HEK293 (cell line): ENCODE measurements at regions not wholly inside any gene's neighbourhood (a gene's known extent, or its start where the extent isn't known, plus 50 kb on each side); places are given as distances from the start of the nearest gene placed in this dataset.

ENCODE experiments used
- CTCF ChIA-PET: fragments of 350-600 bp; formaldehyde crosslinking; extraction: SDS; loops from one replicate; lab custom pipeline; 2021; ENCODE audit warnings: antibody characterized with exemption; lab: Yijun Ruan, JAX
- POLR2A ChIA-PET: fragments of 300-600 bp; formaldehyde crosslinking; extraction: SDS; loops from one replicate; lab custom pipeline; 2020; ENCODE audit warnings: antibody characterized with exemption, inconsistent platforms; lab: Yijun Ruan, JAX
- H3K27ac ChIP-seq: fragments of 200-500 bp; sonication (Bioruptor generic); 2 replicates; pipeline ENCODE4 v1.5.1; 2014; ENCODE audit warnings: low read depth, low read length, control low read depth, inconsistent platforms; ENCODE audit errors: extremely low read depth
- H3K36me3 ChIP-seq, 2 experiments: fragments of 200-500 bp in 1 of 2; sonication (Bioruptor generic) in 1 of 2; 1 replicate in 1 of 2; 2 replicates in 1 of 2; pipeline ENCODE4 v1.5.1; 2014 to 2017; ENCODE audit warnings: inconsistent platforms in 2 of 2, low read length in 2 of 2; ENCODE audit not compliant: control insufficient read depth in 2 of 2, insufficient read depth in 1 of 2
- H3K4me1 ChIP-seq: fragments of 200-500 bp; sonication (Bioruptor generic); 2 replicates; pipeline ENCODE4 v1.5.1; 2014; ENCODE audit warnings: mild to moderate bottlenecking, low read length, inconsistent platforms; ENCODE audit not compliant: control insufficient read depth, insufficient read depth
- H3K4me3 ChIP-seq: 2 replicates; pipeline ENCODE4 v1.5.1; 2011; ENCODE audit warnings: low read depth, mild to moderate bottlenecking, control low read depth, low read length, moderate library complexity
- H3K9me3 ChIP-seq: fragments of 200-500 bp; sonication (Bioruptor generic); 2 replicates; pipeline ENCODE4 v1.5.1; 2014; ENCODE audit warnings: low read depth, low read length, inconsistent platforms; ENCODE audit not compliant: control insufficient read depth, insufficient read depth
- MEIS1 ChIP-seq: sonication (generic); formaldehyde crosslinking; IDR thresholded peaks from 2 replicates; pipeline ENCODE4 v1.8.1; 2022; ENCODE audit warnings: missing genetic modification reagents, mild to moderate bottlenecking, borderline replicate concordance
- SETDB1 ChIP-seq: IDR thresholded peaks from one replicate; pipeline ENCODE4 v1.6.1; 2017; ENCODE audit warnings: mild to moderate bottlenecking, low read length, moderate library complexity, mixed read lengths; ENCODE audit not compliant: insufficient read length
- SP3 ChIP-seq: fragments of 450-650 bp; formaldehyde crosslinking; IDR thresholded peaks from 2 replicates; pipeline ENCODE4 v1.5.1; 2016; ENCODE audit warnings: missing biosample characterization, missing genetic modification characterization
- TCF7L2 ChIP-seq: IDR thresholded peaks from 2 replicates; pipeline ENCODE4 v1.6.1; 2011; ENCODE audit warnings: low read depth, mild to moderate bottlenecking, inconsistent platforms, low read length, moderate library complexity, borderline replicate concordance
- ZBTB17 ChIP-seq: fragments of 450-650 bp; formaldehyde crosslinking; IDR thresholded peaks from 2 replicates; pipeline ENCODE4 v1.5.1; 2016; ENCODE audit warnings: missing biosample characterization, missing genetic modification characterization
- ZFHX2 ChIP-seq: fragments of 450-650 bp; formaldehyde crosslinking; conservative IDR thresholded peaks from 2 replicates; pipeline ENCODE4 v1.5.1; 2016; ENCODE audit warnings: missing biosample characterization, missing genetic modification characterization
- ZNF169 ChIP-seq: fragments of 450-650 bp; formaldehyde crosslinking; IDR thresholded peaks from 2 replicates; pipeline ENCODE4 v1.5.1; 2016; ENCODE audit warnings: missing biosample characterization, missing genetic modification characterization
- ZNF175 ChIP-seq: fragments of 450-650 bp; formaldehyde crosslinking; IDR thresholded peaks from 2 replicates; pipeline ENCODE4 v1.5.1; 2016; ENCODE audit warnings: missing biosample characterization, missing genetic modification characterization
- ZNF184 ChIP-seq: fragments of 450-650 bp; IDR thresholded peaks from 2 replicates; pipeline ENCODE4 v1.5.1; 2018; ENCODE audit warnings: missing biosample characterization, mild to moderate bottlenecking, missing genetic modification characterization
- ZNF292 ChIP-seq: fragments of 450-650 bp; formaldehyde crosslinking; IDR thresholded peaks from 2 replicates; pipeline ENCODE4 v1.5.1; 2016; ENCODE audit warnings: low read depth, missing biosample characterization, missing genetic modification characterization, borderline replicate concordance
- ZNF350 ChIP-seq: fragments of 450-650 bp; formaldehyde crosslinking; IDR thresholded peaks from 2 replicates; pipeline ENCODE4 v1.5.0; 2017; ENCODE audit warnings: missing biosample characterization, mild to moderate bottlenecking, missing genetic modification characterization
- ZNF514 ChIP-seq: fragments of 450-650 bp; formaldehyde crosslinking; IDR thresholded peaks from 2 replicates; pipeline ENCODE4 v1.5.1; 2016; ENCODE audit warnings: missing biosample characterization, missing genetic modification characterization
- ZNF654 ChIP-seq: fragments of 450-650 bp; formaldehyde crosslinking; IDR thresholded peaks from 2 replicates; pipeline ENCODE4 v1.5.1; 2016; ENCODE audit warnings: low read depth, missing biosample characterization, missing genetic modification characterization
- ZNF658 ChIP-seq: fragments of 450-650 bp; formaldehyde crosslinking; IDR thresholded peaks from 2 replicates; pipeline ENCODE4; 2016; ENCODE audit warnings: missing biosample characterization, missing genetic modification characterization
- ZNF76 ChIP-seq: fragments of 450-650 bp; formaldehyde crosslinking; IDR thresholded peaks from 2 replicates; pipeline ENCODE4; 2016; ENCODE audit warnings: low read depth, missing biosample characterization, missing genetic modification characterization, borderline replicate concordance
- TF ChIP-seq, protein P1 (sequence below): fragments of 450-650 bp; formaldehyde crosslinking; IDR thresholded peaks from 2 replicates; pipeline ENCODE4 v1.5.1; 2016; ENCODE audit warnings: missing biosample characterization, missing genetic modification characterization
- TF ChIP-seq, protein P2 (sequence below): sonication (generic); formaldehyde crosslinking; IDR thresholded peaks from 2 replicates; pipeline ENCODE4 v1.8.1; 2022; ENCODE audit warnings: mild to moderate bottlenecking, moderate library complexity, missing genetic modification reagents
- TF ChIP-seq, protein P3 (sequence below): fragments of 450-650 bp; formaldehyde crosslinking; IDR thresholded peaks from 2 replicates; pipeline ENCODE4 v1.5.1; 2016; ENCODE audit warnings: missing biosample characterization, missing genetic modification characterization
- TF ChIP-seq, protein P4 (sequence below): fragments of 450-650 bp; formaldehyde crosslinking; IDR thresholded peaks from 2 replicates; pipeline ENCODE4 v1.5.1; 2016; ENCODE audit warnings: missing biosample characterization, missing genetic modification characterization

DNA sequence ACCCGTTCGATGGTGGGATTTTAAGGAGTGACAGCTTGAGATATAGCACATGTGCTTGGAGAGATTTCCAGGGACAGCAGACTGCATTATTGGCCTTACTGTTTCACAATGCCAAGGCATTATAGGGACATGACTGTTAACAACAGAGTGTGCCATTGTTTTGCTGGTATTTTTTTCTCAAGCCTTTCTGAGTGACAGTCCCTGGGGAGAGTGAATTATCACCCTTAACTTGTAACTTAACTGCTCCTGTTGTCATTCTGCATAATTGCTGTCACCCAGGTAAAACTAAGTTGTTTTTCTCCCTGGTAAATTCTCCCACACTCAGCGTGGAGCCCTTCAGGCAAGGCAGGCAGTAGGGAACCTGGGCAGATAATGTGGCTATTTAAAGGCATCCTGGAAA lies 989.2 kb upstream of the LCORL start:
- H3K9me3 ChIP-seq = no peaks in the 10 kb centered on the region
- H3K4me1 ChIP-seq = no peaks in the 10 kb centered on the region
- no peak overlapping the region for H3K4me3 ChIP-seq
- no peak overlapping the region for H3K27ac ChIP-seq
- ChIA-PET CTCF (no interaction called here), POLR2A (no interaction called here)
- no peaks in the 10 kb centered on the region for H3K36me3 ChIP-seq
- TF ChIP-seq ZNF514 (tag by site-specific recombination) = no peak

DNA sequence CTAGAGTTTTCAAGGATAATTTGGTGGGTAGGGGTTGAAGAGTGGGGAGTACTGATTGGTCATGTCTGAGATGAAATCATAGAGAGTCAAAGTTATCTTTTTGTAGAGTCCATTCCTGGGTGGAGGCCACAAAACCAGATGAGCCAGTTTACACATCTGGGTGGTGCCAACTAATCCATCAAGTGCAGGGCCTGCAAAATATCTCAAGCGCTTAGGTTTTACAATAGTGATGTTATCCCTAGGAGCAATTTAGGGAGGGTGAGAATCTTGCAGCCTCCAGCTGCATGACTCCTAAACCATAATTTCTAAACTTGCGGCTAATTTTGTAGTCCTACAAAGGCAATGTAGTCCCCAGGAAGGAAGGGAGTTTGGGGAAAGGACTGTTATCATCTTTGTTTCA lies 988.3 kb upstream of the LCORL start:
- ChIA-PET POLR2A (no interaction called here), CTCF (no interaction called here)

DNA sequence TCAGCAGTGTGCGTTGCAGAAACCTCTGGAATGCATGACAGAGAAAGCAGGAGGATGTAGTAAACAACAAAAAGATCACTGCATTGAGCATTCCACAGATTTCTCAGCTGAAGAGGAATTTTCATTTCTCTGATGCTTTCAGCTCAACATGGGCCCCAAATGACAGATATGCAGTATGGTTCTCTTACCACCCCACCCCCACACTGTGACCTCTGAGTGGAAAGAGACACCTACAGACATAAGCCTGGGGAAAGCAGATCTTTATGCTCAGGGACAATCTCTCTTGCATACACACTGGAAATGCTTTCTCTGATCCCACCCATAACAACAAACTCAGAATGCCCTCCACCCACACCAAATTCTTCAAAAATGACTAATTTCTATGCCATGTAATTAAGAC lies 983.7 kb upstream of the LCORL start:
- CTCF ChIA-PET = no interaction called here
- Histone ChIP-seq H3K4me3 (no peak overlapping the region), H3K4me1 (no peaks in the 10 kb centered on the region), H3K36me3 (no peaks in the 10 kb centered on the region), H3K9me3 (no peaks in the 10 kb centered on the region), H3K27ac (no peak overlapping the region)
- POLR2A ChIA-PET = no interaction called here
- no peak for TF ChIP-seq ZNF658 (tag by site-specific recombination)
- no peak for TF ChIP-seq ZNF350 (tag by site-specific recombination)

More for the DNA sequence above, 988.3 kb upstream of the LCORL start:
- TF ChIP-seq ZNF76 (tag by site-specific recombination) = no peak
- no peak for TF ChIP-seq ZNF292 (tag by site-specific recombination)
- TF ChIP-seq, protein P1, sequence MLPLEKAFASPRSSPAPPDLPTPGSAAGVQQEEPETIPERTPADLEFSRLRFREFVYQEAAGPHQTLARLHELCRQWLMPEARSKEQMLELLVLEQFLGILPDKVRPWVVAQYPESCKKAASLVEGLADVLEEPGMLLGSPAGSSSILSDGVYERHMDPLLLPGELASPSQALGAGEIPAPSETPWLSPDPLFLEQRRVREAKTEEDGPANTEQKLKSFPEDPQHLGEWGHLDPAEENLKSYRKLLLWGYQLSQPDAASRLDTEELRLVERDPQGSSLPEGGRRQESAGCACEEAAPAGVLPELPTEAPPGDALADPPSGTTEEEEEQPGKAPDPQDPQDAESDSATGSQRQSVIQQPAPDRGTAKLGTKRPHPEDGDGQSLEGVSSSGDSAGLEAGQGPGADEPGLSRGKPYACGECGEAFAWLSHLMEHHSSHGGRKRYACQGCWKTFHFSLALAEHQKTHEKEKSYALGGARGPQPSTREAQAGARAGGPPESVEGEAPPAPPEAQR (tag by site-specific recombination) = no peak
- TF ChIP-seq TCF7L2 = no peak
- no peak for TF ChIP-seq ZBTB17
- Histone ChIP-seq H3K4me3 (no peak overlapping the region), H3K36me3 (no peaks in the 10 kb centered on the region), H3K27ac (no peak overlapping the region), H3K4me1 (no peaks in the 10 kb centered on the region), H3K9me3 (no peaks in the 10 kb centered on the region)

DNA sequence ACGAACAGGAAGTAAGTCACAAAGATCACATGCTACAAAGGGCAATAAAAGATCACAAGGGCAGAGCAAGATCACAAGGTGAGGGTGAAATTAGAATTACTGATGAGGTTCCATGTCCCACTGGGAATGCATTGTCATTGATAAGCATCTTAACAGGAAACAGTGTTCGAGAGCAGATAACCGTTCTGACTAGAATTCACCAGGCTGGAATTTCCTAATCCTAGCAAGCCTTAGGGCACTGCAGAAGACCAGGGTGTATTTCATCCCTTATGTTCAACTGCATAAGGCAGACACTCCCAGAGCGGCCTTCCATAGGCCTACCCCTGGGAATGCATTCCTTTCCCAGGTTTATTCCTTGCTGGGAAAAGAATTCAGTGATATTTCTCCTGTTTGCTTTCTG lies 980.6 kb upstream of the LCORL start:
- Histone ChIP-seq H3K4me1 (no peaks in the 10 kb centered on the region), H3K4me3 (no peak overlapping the region), H3K9me3 (no peaks in the 10 kb centered on the region), H3K27ac (no peak overlapping the region), H3K36me3 (no peaks in the 10 kb centered on the region)
- ChIA-PET POLR2A (no interaction called here), CTCF (no interaction called here)
- TF ChIP-seq ZNF175 (tag by site-specific recombination) (no peak), SETDB1 (peak; percentile 55)

DNA sequence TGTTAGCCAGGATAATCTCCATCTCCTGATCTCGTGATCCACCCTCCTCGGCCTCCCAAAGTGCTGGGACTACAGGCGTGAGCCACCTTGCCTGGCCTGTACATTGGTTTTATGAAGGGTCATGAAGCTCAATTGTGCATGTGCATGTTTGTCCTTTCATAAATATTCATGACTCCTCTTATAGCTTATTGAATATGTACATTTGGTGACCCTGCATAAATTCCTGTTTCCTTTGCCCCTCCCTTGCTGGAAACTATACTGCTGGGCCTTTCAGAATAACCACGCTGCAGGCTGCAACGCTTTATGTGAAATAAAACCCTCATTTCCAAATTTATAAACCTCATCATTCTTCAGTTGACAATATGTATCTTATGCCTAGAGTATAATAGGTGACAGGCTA lies 978.0 kb upstream of the LCORL start:
- Histone ChIP-seq H3K36me3 (no peaks in the 10 kb centered on the region), H3K9me3 (no peaks in the 10 kb centered on the region), H3K27ac (no peak overlapping the region), H3K4me3 (no peak overlapping the region), H3K4me1 (no peaks in the 10 kb centered on the region)
- POLR2A ChIA-PET = no interaction called here
- CTCF ChIA-PET = no interaction called here
- TF ChIP-seq ZFHX2 (tag by site-specific recombination) (no peak), ZNF654 (tag by site-specific recombination) (no peak), SP3 (tag by site-specific recombination) (no peak), MEIS1 (CRISPR knock-in tag) (no peak), ZNF184 (tag by site-specific recombination) (no peak), ZNF169 (tag by site-specific recombination) (no peak)
- TF ChIP-seq, protein P2, sequence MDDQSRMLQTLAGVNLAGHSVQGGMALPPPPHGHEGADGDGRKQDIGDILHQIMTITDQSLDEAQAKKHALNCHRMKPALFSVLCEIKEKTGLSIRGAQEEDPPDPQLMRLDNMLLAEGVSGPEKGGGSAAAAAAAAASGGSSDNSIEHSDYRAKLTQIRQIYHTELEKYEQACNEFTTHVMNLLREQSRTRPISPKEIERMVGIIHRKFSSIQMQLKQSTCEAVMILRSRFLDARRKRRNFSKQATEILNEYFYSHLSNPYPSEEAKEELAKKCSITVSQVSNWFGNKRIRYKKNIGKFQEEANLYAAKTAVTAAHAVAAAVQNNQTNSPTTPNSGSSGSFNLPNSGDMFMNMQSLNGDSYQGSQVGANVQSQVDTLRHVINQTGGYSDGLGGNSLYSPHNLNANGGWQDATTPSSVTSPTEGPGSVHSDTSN (CRISPR knock-in tag) = no peak
- TF ChIP-seq, protein P3, sequence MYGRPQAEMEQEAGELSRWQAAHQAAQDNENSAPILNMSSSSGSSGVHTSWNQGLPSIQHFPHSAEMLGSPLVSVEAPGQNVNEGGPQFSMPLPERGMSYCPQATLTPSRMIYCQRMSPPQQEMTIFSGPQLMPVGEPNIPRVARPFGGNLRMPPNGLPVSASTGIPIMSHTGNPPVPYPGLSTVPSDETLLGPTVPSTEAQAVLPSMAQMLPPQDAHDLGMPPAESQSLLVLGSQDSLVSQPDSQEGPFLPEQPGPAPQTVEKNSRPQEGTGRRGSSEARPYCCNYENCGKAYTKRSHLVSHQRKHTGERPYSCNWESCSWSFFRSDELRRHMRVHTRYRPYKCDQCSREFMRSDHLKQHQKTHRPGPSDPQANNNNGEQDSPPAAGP (tag by site-specific recombination) = no peak
- TF ChIP-seq, protein P4, sequence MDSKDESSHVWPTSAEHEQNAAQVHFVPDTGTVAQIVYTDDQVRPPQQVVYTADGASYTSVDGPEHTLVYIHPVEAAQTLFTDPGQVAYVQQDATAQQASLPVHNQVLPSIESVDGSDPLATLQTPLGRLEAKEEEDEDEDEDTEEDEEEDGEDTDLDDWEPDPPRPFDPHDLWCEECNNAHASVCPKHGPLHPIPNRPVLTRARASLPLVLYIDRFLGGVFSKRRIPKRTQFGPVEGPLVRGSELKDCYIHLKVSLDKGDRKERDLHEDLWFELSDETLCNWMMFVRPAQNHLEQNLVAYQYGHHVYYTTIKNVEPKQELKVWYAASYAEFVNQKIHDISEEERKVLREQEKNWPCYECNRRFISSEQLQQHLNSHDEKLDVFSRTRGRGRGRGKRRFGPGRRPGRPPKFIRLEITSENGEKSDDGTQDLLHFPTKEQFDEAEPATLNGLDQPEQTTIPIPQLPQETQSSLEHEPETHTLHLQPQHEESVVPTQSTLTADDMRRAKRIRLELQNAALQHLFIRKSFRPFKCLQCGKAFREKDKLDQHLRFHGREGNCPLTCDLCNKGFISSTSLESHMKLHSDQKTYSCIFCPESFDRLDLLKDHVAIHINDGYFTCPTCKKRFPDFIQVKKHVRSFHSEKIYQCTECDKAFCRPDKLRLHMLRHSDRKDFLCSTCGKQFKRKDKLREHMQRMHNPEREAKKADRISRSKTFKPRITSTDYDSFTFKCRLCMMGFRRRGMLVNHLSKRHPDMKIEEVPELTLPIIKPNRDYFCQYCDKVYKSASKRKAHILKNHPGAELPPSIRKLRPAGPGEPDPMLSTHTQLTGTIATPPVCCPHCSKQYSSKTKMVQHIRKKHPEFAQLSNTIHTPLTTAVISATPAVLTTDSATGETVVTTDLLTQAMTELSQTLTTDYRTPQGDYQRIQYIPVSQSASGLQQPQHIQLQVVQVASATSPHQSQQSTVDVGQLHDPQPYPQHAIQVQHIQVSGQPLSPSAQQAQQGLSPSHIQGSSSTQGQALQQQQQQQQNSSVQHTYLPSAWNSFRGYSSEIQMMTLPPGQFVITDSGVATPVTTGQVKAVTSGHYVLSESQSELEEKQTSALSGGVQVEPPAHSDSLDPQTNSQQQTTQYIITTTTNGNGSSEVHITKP = no peak
